SK-N-SH (cell line): ENCODE measurements at regions not wholly inside any gene's neighbourhood (a gene's known extent, or its start where the extent isn't known, plus 50 kb on each side); places are given as distances from the start of the nearest gene placed in this dataset.

Source experiments
- CTCF ChIA-PET: fragments of 300-600, 350-600 bp; formaldehyde crosslinking; extraction: SDS; loops from one replicate; lab custom pipeline; 2021; lab: Yijun Ruan, JAX
- POLR2A ChIA-PET: fragments of 350-600 bp; sonication (Branson Sonifier 250); formaldehyde crosslinking; extraction: SDS; loops from one replicate; lab custom pipeline; 2020; ENCODE audit warnings: antibody characterized with exemption, inconsistent platforms; lab: Yijun Ruan, JAX
- DNase-seq: peaks from one replicate; pipeline ENCODE4 v3.0.0; 2012
- H2AFZ ChIP-seq: fragments of 200-600 bp; sonication (generic); 2 replicates; pipeline ENCODE4 v1.8.1; 2016; ENCODE audit warnings: antibody characterized with exemption, mild to moderate bottlenecking, low read depth
- H3F3A ChIP-seq: fragments of 200-600 bp; sonication (generic); replicated peaks from 2 replicates; pipeline ENCODE3; 2016; ENCODE audit warnings: antibody characterized with exemption, mild to moderate bottlenecking; ENCODE audit not compliant: insufficient read depth
- H3K27ac ChIP-seq, 2 experiments: fragments of 200-500 bp in 1 of 2; fragments of 200-600 bp in 1 of 2; sonication (Bioruptor generic) in 1 of 2; sonication (generic), shearing (Covaris generic) in 1 of 2; 2 replicates each; pipeline versions ENCODE4 v1.5.1 to v1.6.1; 2014 to 2016; ENCODE audit warnings: low read depth in 2 of 2, inconsistent platforms in 1 of 2, low read length in 1 of 2, mild to moderate bottlenecking in 1 of 2, mixed read lengths in 1 of 2
- H3K27me3 ChIP-seq: fragments of 200-600 bp; sonication (generic), shearing (Covaris generic); 2 replicates; pipeline ENCODE4 v1.6.1; 2016; ENCODE audit warnings: mixed run types; ENCODE audit not compliant: insufficient read depth
- H3K36me3 ChIP-seq, 2 experiments: fragments of 200-500 bp in 1 of 2; fragments of 200-600 bp in 1 of 2; sonication (Bioruptor generic) in 1 of 2; sonication (generic) in 1 of 2; replicated peaks in 1 of 2; 2 replicates each; pipeline versions ENCODE3 to v1.5.1; 2014 to 2016; ENCODE audit warnings: low read length in 1 of 2, mild to moderate bottlenecking in 1 of 2; ENCODE audit not compliant: insufficient read depth in 2 of 2, control insufficient read depth in 1 of 2
- H3K4me1 ChIP-seq, 2 experiments: fragments of 200-500 bp in 1 of 2; fragments of 200-600 bp in 1 of 2; sonication (Bioruptor generic) in 1 of 2; sonication (generic), shearing (Covaris generic) in 1 of 2; 2 replicates each; pipeline versions ENCODE4 v1.5.1 to v1.6.1; 2014 to 2016; ENCODE audit warnings: low read depth in 1 of 2, low read length in 1 of 2, mixed run types in 1 of 2; ENCODE audit not compliant: insufficient read depth in 2 of 2, control insufficient read depth in 1 of 2
- H3K4me2 ChIP-seq: fragments of 200-600 bp; sonication (generic), shearing (Covaris generic); 2 replicates; pipeline ENCODE4 v1.6.1; 2017; ENCODE audit warnings: mixed run types
- H3K4me3 ChIP-seq, 2 experiments: fragments of 200-500 bp in 1 of 2; fragments of 200-600 bp in 1 of 2; sonication (Bioruptor generic) in 1 of 2; sonication (generic), shearing (Covaris generic) in 1 of 2; 2 replicates each; pipeline versions ENCODE4 v1.5.1 to v1.8.1; 2014 to 2016; ENCODE audit warnings: low read depth in 2 of 2, inconsistent platforms in 1 of 2, low read length in 1 of 2, mild to moderate bottlenecking in 1 of 2, mixed read lengths in 1 of 2, moderate library complexity in 1 of 2
- H3K79me2 ChIP-seq: fragments of 200-600 bp; sonication (generic); 2 replicates; pipeline ENCODE4 v1.8.1; 2017; ENCODE audit warnings: mild to moderate bottlenecking; ENCODE audit not compliant: insufficient read depth
- H3K9ac ChIP-seq: fragments of 200-600 bp; sonication (generic); 2 replicates; pipeline ENCODE4 v1.6.1; 2017; ENCODE audit warnings: mixed run types
- H3K9me2 ChIP-seq: fragments of 200-600 bp; sonication (generic); 2 replicates; pipeline ENCODE4 v1.6.1; 2017; ENCODE audit warnings: mixed run types
- H3K9me3 ChIP-seq: fragments of 200-600 bp; sonication (generic); 2 replicates; pipeline ENCODE4 v1.6.1; 2017; ENCODE audit warnings: mixed run types, mild to moderate bottlenecking, moderate library complexity
- H4K20me1 ChIP-seq: fragments of 200-600 bp; sonication (generic); 2 replicates; pipeline ENCODE4 v1.6.1; 2017; ENCODE audit warnings: mild to moderate bottlenecking, mixed run types; ENCODE audit not compliant: insufficient read depth
- FOXJ3 ChIP-seq: sonication (generic); formaldehyde crosslinking; IDR thresholded peaks from 2 replicates; pipeline ENCODE4 v1.5.1; 2020; ENCODE audit warnings: mild to moderate bottlenecking, missing genetic modification reagents
- FOXM1 ChIP-seq: IDR thresholded peaks from 2 replicates; pipeline ENCODE4 v1.4.0; 2012; ENCODE audit warnings: low read depth, mild to moderate bottlenecking
- GABPA ChIP-seq: IDR thresholded peaks from 2 replicates; pipeline ENCODE4 v1.4.0; 2012; ENCODE audit warnings: low read depth, mild to moderate bottlenecking
- MEF2A ChIP-seq: IDR thresholded peaks from 2 replicates; pipeline ENCODE4 v1.4.0; 2012; ENCODE audit warnings: low read depth, borderline replicate concordance
- NFIC ChIP-seq: IDR thresholded peaks from 2 replicates; pipeline ENCODE4 v1.4.0; 2012; ENCODE audit warnings: borderline replicate concordance
- RAD21 ChIP-seq: IDR thresholded peaks from 2 replicates; pipeline ENCODE4 v1.6.1; 2012; ENCODE audit warnings: mild to moderate bottlenecking, low read length
- RXRA ChIP-seq: IDR thresholded peaks from 2 replicates; pipeline ENCODE4 v1.4.0; 2012; ENCODE audit warnings: low read depth, mild to moderate bottlenecking, borderline replicate concordance
- SIN3A ChIP-seq: IDR thresholded peaks from 2 replicates; pipeline ENCODE4 v1.6.1; 2012; ENCODE audit warnings: low read depth, mild to moderate bottlenecking, low read length, moderate library complexity, borderline replicate concordance
- TAF1 ChIP-seq: IDR thresholded peaks from 2 replicates; pipeline ENCODE4 v1.6.1; 2012; ENCODE audit warnings: low read depth, mild to moderate bottlenecking, low read length, moderate library complexity, borderline replicate concordance
- WGBS: methylation state at CpG from one replicate; pipeline ENCODE4 v1.1.6; 2017; ENCODE audit warnings: low lambda C conversion rate; 5-methylcytosine and 5-hydroxymethylcytosine counted together
- TF ChIP-seq, protein P1 (sequence below): fragments of 200-600 bp; sonication (generic); IDR thresholded peaks from 2 replicates; pipeline ENCODE4 v1.6.1; 2017; ENCODE audit warnings: antibody characterized with exemption, mild to moderate bottlenecking, moderate library complexity
- TF ChIP-seq, protein P2 (sequence below): IDR thresholded peaks from 2 replicates; pipeline ENCODE4; 2012
- TF ChIP-seq, protein P3 (sequence below): IDR thresholded peaks from 2 replicates; pipeline ENCODE4 v1.4.0; 2012; ENCODE audit warnings: low read depth
- TF ChIP-seq, protein P4 (sequence below): IDR thresholded peaks from 2 replicates; pipeline ENCODE4 v1.4.0; 2012; ENCODE audit warnings: low read depth, borderline replicate concordance

DNA sequence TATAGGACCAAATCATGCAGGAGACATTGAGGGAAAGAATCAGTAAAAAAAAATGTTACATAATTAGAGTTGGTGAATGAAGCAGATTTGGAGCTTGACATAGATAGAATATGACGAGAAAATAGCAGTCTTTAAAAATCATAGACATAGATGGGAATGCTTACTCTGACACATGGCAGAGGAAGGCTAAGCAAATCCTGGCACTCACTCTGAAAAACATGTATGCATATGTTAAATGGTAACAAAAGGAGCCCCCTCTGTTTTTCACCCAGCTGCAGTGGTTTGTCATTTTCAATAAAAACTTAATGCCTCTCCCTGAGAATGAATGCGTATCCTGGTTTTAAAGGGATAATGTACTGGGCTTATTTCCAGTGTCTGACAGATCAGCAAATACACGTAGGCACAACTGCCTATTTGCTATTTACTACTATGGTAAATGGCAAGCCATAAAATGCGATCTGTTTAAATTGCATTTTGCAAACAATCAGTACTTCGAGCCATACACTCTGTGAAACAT lies 561.2 kb upstream of the SEL1L start:
- no peaks in the 10 kb centered on the region for H3F3A ChIP-seq
- H3K9ac ChIP-seq: no peak overlapping the region
- H3K4me3 ChIP-seq: no peak overlapping the region
- no peak overlapping the region for H3K27ac ChIP-seq
- no peak overlapping the region for H3K4me2 ChIP-seq
- DNase-seq: no peak
- 11% methylated on average over 5 of the region's 5 CpGs for WGBS
- no peaks in the 10 kb centered on the region for H3K4me1 ChIP-seq
- no peaks in the 10 kb centered on the region for H3K9me2 ChIP-seq
- ChIA-PET CTCF (no interaction called here), POLR2A (no interaction called here)
- H3K9me3 ChIP-seq: no peaks in the 10 kb centered on the region
- H3K36me3 ChIP-seq: no peaks in the 10 kb centered on the region
- H3K79me2 ChIP-seq: no peaks in the 10 kb centered on the region
- no peaks in the 10 kb centered on the region for H3K27me3 ChIP-seq
- no peak overlapping the region for H2AFZ ChIP-seq
- no peaks in the 10 kb centered on the region for H4K20me1 ChIP-seq
- TF ChIP-seq GABPA (no peak), FOXM1 (no peak), NFIC (no peak)

DNA sequence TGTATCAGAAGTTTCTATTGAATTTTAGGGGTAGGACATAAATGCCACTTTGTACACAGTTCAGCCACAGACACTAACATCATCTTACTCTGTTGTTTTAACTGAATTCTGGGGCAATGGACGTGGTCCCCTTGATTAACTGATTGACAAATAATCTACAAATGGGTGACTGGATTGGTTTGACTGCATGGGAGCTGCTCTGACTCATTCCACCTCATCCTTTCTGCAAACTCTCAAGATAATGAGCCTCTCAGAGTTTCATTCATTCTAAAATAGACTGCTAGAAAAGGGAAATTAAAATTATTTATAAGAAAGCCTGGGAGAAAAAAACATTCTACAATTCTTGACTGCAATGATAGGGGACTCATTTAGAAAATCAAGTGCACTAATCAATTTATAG lies 570.4 kb upstream of the SEL1L start:
- Histone ChIP-seq H3K36me3 (no peaks in the 10 kb centered on the region), H3K9me3 (no peaks in the 10 kb centered on the region), H3K9me2 (no peaks in the 10 kb centered on the region), H2AFZ (no peak overlapping the region), H3K4me2 (no peak overlapping the region), H3K4me3 (no peak overlapping the region), H4K20me1 (no peaks in the 10 kb centered on the region), H3K27ac (no peak overlapping the region), H3K9ac (no peak overlapping the region), H3K27me3 (no peaks in the 10 kb centered on the region), H3F3A (no peaks in the 10 kb centered on the region), H3K4me1 (no peaks in the 10 kb centered on the region), H3K79me2 (no peaks in the 10 kb centered on the region)
- 0% methylated on average over 1 of the region's 1 CpG for WGBS
- TF ChIP-seq, protein P1, sequence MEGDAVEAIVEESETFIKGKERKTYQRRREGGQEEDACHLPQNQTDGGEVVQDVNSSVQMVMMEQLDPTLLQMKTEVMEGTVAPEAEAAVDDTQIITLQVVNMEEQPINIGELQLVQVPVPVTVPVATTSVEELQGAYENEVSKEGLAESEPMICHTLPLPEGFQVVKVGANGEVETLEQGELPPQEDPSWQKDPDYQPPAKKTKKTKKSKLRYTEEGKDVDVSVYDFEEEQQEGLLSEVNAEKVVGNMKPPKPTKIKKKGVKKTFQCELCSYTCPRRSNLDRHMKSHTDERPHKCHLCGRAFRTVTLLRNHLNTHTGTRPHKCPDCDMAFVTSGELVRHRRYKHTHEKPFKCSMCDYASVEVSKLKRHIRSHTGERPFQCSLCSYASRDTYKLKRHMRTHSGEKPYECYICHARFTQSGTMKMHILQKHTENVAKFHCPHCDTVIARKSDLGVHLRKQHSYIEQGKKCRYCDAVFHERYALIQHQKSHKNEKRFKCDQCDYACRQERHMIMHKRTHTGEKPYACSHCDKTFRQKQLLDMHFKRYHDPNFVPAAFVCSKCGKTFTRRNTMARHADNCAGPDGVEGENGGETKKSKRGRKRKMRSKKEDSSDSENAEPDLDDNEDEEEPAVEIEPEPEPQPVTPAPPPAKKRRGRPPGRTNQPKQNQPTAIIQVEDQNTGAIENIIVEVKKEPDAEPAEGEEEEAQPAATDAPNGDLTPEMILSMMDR: no peak
- ChIA-PET CTCF (no interaction called here), POLR2A (no interaction called here)
- no peak for DNase-seq

DNA sequence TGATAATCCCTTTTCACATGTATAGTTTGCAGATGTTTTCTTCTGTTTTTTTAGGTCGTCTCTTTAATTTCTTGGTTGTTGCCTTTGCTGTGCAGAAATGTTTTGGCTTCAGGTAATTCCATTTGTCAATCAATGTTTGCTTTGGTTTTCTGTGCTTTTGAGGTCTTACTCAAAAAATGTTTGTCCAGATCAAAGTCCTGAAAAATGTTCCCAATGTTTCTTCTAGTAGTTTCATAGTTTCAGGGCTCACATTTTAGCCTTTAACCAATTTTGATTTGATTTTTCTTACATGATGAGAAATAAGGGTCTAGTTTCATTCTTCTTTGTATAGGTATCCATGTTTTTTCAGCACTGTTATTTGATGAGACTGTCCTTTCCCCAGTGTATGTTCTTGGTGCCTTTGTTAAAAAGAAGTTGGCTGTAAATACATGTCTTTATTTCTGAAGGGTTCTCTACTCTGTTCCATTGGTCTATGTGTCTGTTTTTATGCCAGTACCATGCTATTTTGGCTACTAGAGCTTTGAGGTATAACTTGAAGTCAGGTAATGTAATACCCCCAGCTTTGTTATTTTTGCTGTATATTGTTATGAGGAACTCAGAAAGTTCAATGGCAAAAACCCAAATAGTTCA lies 578.7 kb upstream of the SEL1L start:
- Histone ChIP-seq H3K9me3 (no peaks in the 10 kb centered on the region), H3K27ac (no peak overlapping the region), H3K9me2 (no peaks in the 10 kb centered on the region), H3K4me1 (no peaks in the 10 kb centered on the region), H3K4me3 (no peak overlapping the region), H2AFZ (no peak overlapping the region), H3K9ac (no peak overlapping the region), H3F3A (no peaks in the 10 kb centered on the region), H4K20me1 (no peaks in the 10 kb centered on the region), H3K4me2 (no peak overlapping the region), H3K79me2 (no peaks in the 10 kb centered on the region), H3K36me3 (no peaks in the 10 kb centered on the region), H3K27me3 (no peaks in the 10 kb centered on the region)
- ChIA-PET POLR2A (no interaction called here), CTCF (no interaction called here)
- DNase-seq: no peak
- 0% methylated on average over 1 of the region's 1 CpG for WGBS
- TF ChIP-seq RAD21: no peak
- TF ChIP-seq TAF1: no peak
- TF ChIP-seq, protein P1: no peak
- TF ChIP-seq, protein P2, sequence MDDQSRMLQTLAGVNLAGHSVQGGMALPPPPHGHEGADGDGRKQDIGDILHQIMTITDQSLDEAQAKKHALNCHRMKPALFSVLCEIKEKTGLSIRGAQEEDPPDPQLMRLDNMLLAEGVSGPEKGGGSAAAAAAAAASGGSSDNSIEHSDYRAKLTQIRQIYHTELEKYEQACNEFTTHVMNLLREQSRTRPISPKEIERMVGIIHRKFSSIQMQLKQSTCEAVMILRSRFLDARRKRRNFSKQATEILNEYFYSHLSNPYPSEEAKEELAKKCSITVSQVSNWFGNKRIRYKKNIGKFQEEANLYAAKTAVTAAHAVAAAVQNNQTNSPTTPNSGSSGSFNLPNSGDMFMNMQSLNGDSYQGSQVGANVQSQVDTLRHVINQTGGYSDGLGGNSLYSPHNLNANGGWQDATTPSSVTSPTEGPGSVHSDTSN: no peak
- no peak for TF ChIP-seq FOXJ3 (CRISPR knock-in tag)
- TF ChIP-seq, protein P3, sequence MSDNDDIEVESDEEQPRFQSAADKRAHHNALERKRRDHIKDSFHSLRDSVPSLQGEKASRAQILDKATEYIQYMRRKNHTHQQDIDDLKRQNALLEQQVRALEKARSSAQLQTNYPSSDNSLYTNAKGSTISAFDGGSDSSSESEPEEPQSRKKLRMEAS: no peak
- TF ChIP-seq RXRA: no peak
- TF ChIP-seq, protein P4, sequence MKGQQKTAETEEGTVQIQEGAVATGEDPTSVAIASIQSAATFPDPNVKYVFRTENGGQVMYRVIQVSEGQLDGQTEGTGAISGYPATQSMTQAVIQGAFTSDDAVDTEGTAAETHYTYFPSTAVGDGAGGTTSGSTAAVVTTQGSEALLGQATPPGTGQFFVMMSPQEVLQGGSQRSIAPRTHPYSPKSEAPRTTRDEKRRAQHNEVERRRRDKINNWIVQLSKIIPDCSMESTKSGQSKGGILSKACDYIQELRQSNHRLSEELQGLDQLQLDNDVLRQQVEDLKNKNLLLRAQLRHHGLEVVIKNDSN: no peak
- TF ChIP-seq SIN3A: no peak
- TF ChIP-seq MEF2A: no peak
